Activated T-helper 17 cell treated with anti-CD3 and anti-CD28 coated beads, Interleukin-2, amount 50 U/mL, for 72 hours (primary cell): ENCODE measurements at regions not wholly inside any gene's neighbourhood (a gene's known extent, or its start where the extent isn't known, plus 50 kb on each side); places are given as distances from the start of the nearest gene placed in this dataset.

Source experiments
- ATAC-seq: fragments of 150-1000 bp; cut with Tn5 transposase; replicated peaks from 2 replicates; pipeline ENCODE4 v1.10.0; 2021; ENCODE audit warnings: mild to moderate bottlenecking, moderate library complexity
- H3K27ac Mint-ChIP-seq: one replicate; pipeline ENCODE4 v1.8.0; 2022; ENCODE audit warnings: mixed read lengths
- H3K27me3 Mint-ChIP-seq: one replicate; pipeline ENCODE4 v1.8.0; 2022; ENCODE audit warnings: mixed read lengths
- H3K36me3 Mint-ChIP-seq: one replicate; pipeline ENCODE4 v1.8.0; 2022; ENCODE audit warnings: low read depth, mild to moderate bottlenecking, mixed read lengths
- H3K4me1 Mint-ChIP-seq: one replicate; pipeline ENCODE4 v1.8.0; 2022; ENCODE audit warnings: mixed read lengths
- H3K4me3 Mint-ChIP-seq: one replicate; pipeline ENCODE4 v1.8.0; 2022; ENCODE audit warnings: mild to moderate bottlenecking, mixed read lengths
- H3K9me3 Mint-ChIP-seq: one replicate; pipeline ENCODE4 v1.8.0; 2022; ENCODE audit warnings: mixed read lengths

- Mint-ChIP-seq H3K27me3 (peaks cover 9% of the 10 kb centered on the region), H3K27ac (no peak overlapping the region), H3K4me1 (no peaks in the 10 kb centered on the region), H3K9me3 (no peaks in the 10 kb centered on the region), H3K36me3 (no peaks in the 10 kb centered on the region), H3K4me3 (no peak overlapping the region)
- no peak for ATAC-seq
These were observed 117.6 kb upstream of the CDH4 start for GRCh38 chr20:61134296-61135030.

- H3K4me1 Mint-ChIP-seq: no peaks in the 10 kb centered on the region
- no peak overlapping the region for H3K4me3 Mint-ChIP-seq
- H3K27ac Mint-ChIP-seq: no peak overlapping the region
- no peak for ATAC-seq
- no peaks in the 10 kb centered on the region for H3K9me3 Mint-ChIP-seq
- H3K27me3 Mint-ChIP-seq: peaks cover 15% of the 10 kb centered on the region
- H3K36me3 Mint-ChIP-seq: no peaks in the 10 kb centered on the region
These were observed 116.8 kb upstream of the CDH4 start for GRCh38 chr20:61135266-61135665.

DNA sequence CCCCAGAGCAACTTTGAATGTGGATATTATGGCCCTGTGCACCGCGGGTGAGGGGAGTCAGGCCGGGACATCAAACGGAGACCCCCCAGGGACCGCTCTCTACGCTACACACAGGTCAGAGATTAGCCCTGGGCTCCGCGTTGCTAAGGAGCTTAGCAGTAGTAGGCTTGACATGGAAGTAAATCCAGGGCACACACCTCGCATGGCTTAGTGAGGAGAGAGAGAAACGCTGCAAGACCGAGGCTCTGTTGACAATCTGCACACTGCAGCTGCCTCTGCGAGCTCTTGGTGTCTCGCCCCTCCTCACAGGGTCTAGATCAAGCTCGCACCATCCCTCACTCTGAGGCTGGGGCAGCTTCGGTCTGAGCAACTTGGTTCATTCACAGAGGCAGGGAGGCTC, 116.1 kb upstream of the CDH4 start:
- no peak for ATAC-seq
- H3K4me1 Mint-ChIP-seq: no peaks in the 10 kb centered on the region
- H3K4me3 Mint-ChIP-seq: no peak overlapping the region
- peaks cover 18% of the 10 kb centered on the region for H3K27me3 Mint-ChIP-seq
- no peak overlapping the region for H3K27ac Mint-ChIP-seq
- H3K9me3 Mint-ChIP-seq: no peaks in the 10 kb centered on the region
- H3K36me3 Mint-ChIP-seq: no peaks in the 10 kb centered on the region

GRCh38 chr20:61138566-61138965, 113.5 kb upstream of the CDH4 start:
- Mint-ChIP-seq H3K27ac (no peak overlapping the region), H3K9me3 (no peaks in the 10 kb centered on the region), H3K27me3 (peaks cover 10% of the 10 kb centered on the region), H3K36me3 (no peaks in the 10 kb centered on the region), H3K4me1 (no peaks in the 10 kb centered on the region), H3K4me3 (no peak overlapping the region)
- no peak for ATAC-seq

DNA sequence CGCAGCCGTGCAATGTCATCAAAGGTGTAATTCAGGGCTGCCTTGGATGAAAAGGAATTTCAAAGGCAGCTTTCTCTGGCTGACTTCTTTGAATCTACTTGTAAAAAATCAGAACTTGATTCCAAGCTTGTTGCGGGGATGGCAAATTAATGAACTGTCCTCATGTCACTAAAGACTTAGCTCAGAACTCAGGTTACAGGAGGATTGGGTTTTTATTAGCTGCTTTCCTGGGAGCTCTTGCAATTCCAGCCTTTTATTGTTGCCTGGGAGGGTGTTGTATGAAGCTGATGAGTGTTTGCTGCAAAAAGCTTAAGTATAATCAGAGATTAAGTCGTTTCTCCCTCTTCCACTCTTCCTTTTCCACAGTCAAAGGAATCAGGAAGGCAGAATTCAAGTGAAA, 113.0 kb upstream of the CDH4 start:
- no peaks in the 10 kb centered on the region for H3K4me1 Mint-ChIP-seq
- no peak overlapping the region for H3K27ac Mint-ChIP-seq
- no peaks in the 10 kb centered on the region for H3K36me3 Mint-ChIP-seq
- ATAC-seq: no peak
- H3K27me3 Mint-ChIP-seq: peaks cover 10% of the 10 kb centered on the region
- no peaks in the 10 kb centered on the region for H3K9me3 Mint-ChIP-seq
- H3K4me3 Mint-ChIP-seq: no peak overlapping the region

- peaks cover 14% of the 10 kb centered on the region for H3K27me3 Mint-ChIP-seq
- no peak overlapping the region for H3K27ac Mint-ChIP-seq
- no peak overlapping the region for H3K4me3 Mint-ChIP-seq
- H3K9me3 Mint-ChIP-seq: no peaks in the 10 kb centered on the region
- H3K4me1 Mint-ChIP-seq: no peaks in the 10 kb centered on the region
- ATAC-seq: no peak
- H3K36me3 Mint-ChIP-seq: no peaks in the 10 kb centered on the region
These were observed 111.5 kb upstream of the CDH4 start for GRCh38 chr20:61140576-61140975.

DNA sequence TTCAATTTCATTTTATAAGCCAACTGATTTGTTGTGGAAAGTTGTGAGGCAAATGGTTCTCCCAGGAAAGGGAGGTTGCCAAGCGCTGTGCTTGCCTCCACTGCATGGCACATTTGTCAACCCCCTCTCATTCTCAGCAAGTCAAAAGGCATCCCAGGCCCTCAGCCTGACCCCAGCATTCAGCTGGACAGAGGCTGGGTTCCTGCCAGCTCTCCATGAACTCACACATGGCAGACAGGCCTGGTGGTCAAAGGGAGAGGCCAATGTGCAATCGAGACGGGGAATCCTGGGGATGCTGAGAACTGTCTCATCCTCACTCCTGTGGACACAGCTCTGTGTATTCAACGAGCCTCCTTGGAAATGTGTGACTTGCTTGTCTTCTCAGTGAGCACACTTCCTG, 106.0 kb upstream of the CDH4 start:
- ATAC-seq: no peak
- Mint-ChIP-seq H3K9me3 (no peaks in the 10 kb centered on the region), H3K36me3 (no peaks in the 10 kb centered on the region), H3K27ac (no peak overlapping the region), H3K4me1 (no peaks in the 10 kb centered on the region), H3K27me3 (peaks cover 10% of the 10 kb centered on the region), H3K4me3 (no peak overlapping the region)

- H3K27me3 Mint-ChIP-seq: peaks cover 8% of the 10 kb centered on the region
- no peak overlapping the region for H3K27ac Mint-ChIP-seq
These were observed 102.4 kb upstream of the CDH4 start for GRCh38 chr20:61149636-61150035.

DNA sequence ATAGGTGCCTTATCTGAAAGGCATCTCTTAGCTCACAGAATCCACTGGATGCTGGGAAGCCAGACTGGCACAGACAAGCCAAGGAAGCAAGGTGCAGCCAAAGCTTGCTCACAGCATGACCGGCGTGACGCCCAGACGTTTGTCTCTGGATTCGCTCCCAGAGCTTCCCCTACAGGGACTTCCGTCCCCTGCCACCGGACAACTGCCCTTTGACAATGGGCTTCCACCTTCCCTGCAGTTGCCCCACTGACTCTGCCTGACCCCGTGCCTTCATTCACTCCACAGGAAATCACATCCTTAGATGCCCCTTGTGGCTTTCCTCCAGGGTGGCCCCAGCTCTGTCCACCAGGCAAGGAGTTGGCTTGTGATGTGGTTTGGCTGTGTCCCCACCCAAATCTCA, 94.8 kb upstream of the CDH4 start:
- Mint-ChIP-seq H3K4me1 (no peaks in the 10 kb centered on the region), H3K9me3 (peaks cover 12% of the 10 kb centered on the region), H3K27ac (no peak overlapping the region), H3K27me3 (peaks cover 7% of the 10 kb centered on the region), H3K36me3 (no peaks in the 10 kb centered on the region), H3K4me3 (no peak overlapping the region)
- no peak for ATAC-seq

More at GRCh38 chr20:61149636-61150035, 102.4 kb upstream of the CDH4 start:
- ATAC-seq: no peak
- Mint-ChIP-seq H3K9me3 (no peaks in the 10 kb centered on the region), H3K36me3 (no peaks in the 10 kb centered on the region), H3K4me1 (no peaks in the 10 kb centered on the region), H3K4me3 (no peak overlapping the region)

- no peak overlapping the region for H3K27ac Mint-ChIP-seq
- H3K27me3 Mint-ChIP-seq: peaks cover 4% of the 10 kb centered on the region
- no peak overlapping the region for H3K4me3 Mint-ChIP-seq
- ATAC-seq: no peak
- no peaks in the 10 kb centered on the region for H3K4me1 Mint-ChIP-seq
- no peaks in the 10 kb centered on the region for H3K36me3 Mint-ChIP-seq
- H3K9me3 Mint-ChIP-seq: peaks cover 12% of the 10 kb centered on the region
These were observed 91.9 kb upstream of the CDH4 start for GRCh38 chr20:61159957-61160686.

DNA sequence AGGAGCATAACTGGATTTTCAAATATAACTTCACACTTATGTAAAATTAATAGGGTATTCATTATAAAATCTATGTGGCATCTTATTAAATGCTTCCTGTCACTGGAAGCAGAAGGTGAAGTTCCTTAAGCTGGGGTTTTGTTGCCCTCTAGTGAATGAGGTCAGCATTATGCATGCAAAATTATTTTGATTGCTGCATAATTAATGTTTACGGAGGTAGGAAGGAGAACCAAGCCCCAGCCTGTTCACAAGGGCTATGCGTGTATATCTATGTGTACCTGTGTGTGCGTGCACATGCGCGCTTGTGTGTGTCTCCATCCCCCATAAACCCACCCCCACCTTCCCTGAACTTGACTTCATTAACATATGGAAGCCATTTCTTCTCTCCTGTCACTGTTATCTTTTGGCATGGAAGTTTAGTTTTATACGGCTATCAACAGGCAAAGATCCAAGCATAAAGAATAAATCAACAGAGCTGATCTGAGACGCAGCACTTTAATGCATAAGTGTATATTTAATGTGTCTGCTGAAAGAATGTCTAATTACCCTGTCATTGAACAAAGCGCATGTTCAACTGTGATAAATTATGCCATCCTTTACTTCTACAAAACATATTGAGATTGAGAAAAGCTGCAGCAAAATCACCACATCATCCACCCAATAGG, 90.2 kb upstream of the CDH4 start:
- Mint-ChIP-seq H3K4me3 (no peak overlapping the region), H3K27ac (no peak overlapping the region), H3K27me3 (peaks cover 4% of the 10 kb centered on the region), H3K4me1 (no peaks in the 10 kb centered on the region), H3K36me3 (no peaks in the 10 kb centered on the region), H3K9me3 (peaks cover 9% of the 10 kb centered on the region)
- ATAC-seq: no peak

DNA sequence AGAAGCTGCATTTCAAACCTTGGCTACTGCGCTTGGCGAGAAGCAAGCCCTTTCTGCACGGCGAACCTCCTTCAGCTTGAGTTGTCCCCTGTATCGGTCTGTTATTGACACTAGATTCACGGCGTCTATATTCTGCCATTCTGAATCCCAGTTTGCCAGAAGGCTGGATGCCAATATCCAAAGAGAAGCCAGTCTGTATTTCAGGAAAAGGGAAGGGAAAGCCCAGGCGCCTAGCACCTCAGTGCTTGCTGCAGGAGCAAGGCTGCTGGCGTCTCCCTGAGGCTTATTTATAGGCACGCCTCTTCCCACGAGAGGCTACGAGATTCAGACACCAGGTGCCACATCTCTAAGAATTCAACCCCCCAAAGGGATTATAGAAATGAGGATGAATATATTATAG, 89.6 kb upstream of the CDH4 start:
- Mint-ChIP-seq H3K9me3 (peaks cover 9% of the 10 kb centered on the region), H3K4me3 (no peak overlapping the region), H3K4me1 (no peaks in the 10 kb centered on the region), H3K27ac (no peak overlapping the region), H3K27me3 (peaks cover 4% of the 10 kb centered on the region), H3K36me3 (no peaks in the 10 kb centered on the region)
- ATAC-seq: no peak

DNA sequence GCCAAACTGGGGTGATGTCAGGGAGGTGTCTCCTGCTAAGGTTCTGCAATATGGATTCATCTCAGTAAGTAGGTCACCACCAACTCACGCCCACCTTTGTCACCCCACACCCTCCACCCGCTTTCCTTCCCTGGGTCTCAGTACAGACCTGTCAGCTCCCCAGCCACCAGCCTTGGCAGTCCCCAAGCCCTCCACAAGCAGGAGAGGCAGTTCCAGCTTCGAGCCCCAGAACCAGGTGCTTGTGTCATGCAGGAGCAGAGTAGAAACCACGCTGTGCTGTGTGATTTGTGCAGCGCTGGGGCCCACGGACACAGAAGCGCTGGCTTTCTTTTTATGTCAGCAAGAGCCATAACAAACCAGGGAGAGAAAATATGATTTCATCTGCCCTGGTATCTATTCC, 89.0 kb upstream of the CDH4 start:
- peaks cover 9% of the 10 kb centered on the region for H3K9me3 Mint-ChIP-seq
- no peaks in the 10 kb centered on the region for H3K4me1 Mint-ChIP-seq
- no peak overlapping the region for H3K4me3 Mint-ChIP-seq
- peaks cover 8% of the 10 kb centered on the region for H3K27me3 Mint-ChIP-seq
- no peak overlapping the region for H3K27ac Mint-ChIP-seq
- H3K36me3 Mint-ChIP-seq: no peaks in the 10 kb centered on the region
- no peak for ATAC-seq

DNA sequence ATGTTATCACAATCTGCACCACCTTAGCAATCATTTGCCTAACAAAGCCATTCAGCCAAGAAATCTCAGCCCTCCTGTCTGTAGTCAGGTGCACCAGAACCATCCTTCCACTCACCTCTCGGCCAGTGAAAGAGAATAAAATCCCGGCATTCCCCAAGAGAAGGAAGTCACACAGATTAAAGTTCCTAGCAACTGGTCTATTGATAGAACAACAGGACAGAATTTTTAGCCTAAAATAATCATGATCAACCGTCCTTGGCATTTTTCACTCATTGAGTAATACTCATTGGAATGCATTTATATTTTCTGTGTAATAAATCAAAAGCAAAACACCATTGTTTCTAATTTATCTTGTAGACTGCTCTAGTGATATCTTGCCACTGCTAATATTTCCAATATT, 85.7 kb upstream of the CDH4 start:
- peaks cover 3% of the 10 kb centered on the region for H3K27me3 Mint-ChIP-seq
- no peaks in the 10 kb centered on the region for H3K4me1 Mint-ChIP-seq

GRCh38 chr20:61168605-61169004, 83.5 kb upstream of the CDH4 start:
- no peak overlapping the region for H3K27ac Mint-ChIP-seq
- H3K4me1 Mint-ChIP-seq: no peaks in the 10 kb centered on the region
- no peaks in the 10 kb centered on the region for H3K36me3 Mint-ChIP-seq
- no peak for ATAC-seq
- peaks cover 3% of the 10 kb centered on the region for H3K27me3 Mint-ChIP-seq
- no peaks in the 10 kb centered on the region for H3K9me3 Mint-ChIP-seq
- no peak overlapping the region for H3K4me3 Mint-ChIP-seq

More for the DNA sequence above, 85.7 kb upstream of the CDH4 start:
- H3K36me3 Mint-ChIP-seq: no peaks in the 10 kb centered on the region
- no peak overlapping the region for H3K4me3 Mint-ChIP-seq
- no peak overlapping the region for H3K27ac Mint-ChIP-seq
- no peaks in the 10 kb centered on the region for H3K9me3 Mint-ChIP-seq
- ATAC-seq: no peak
